ENCODE measurements at regions not wholly inside any gene's neighbourhood (a gene's known extent, or its start where the extent isn't known, plus 50 kb on each side); places are given as distances from the start of the nearest gene placed in this dataset.
"Not testable (repeated sequence)": the region's sequence is repeated elsewhere in the genome, so short reads cannot be mapped to it uniquely, and the experiment has no call there.

- no peak for DNase-seq (ENCODE audit: low read depth in 2 of 2)
Measured at GRCh38 chr1:242813490-242814091, 289.1 kb upstream of the PLD5 start.

GRCh38 chr1:242811092-242811840 lies 286.8 kb upstream of the PLD5 start:
- DNase-seq (ENCODE audit: low read depth in 2 of 2): no peak

GRCh38 chr1:242806324-242806723 lies 281.8 kb upstream of the PLD5 start:
- no peak for DNase-seq (ENCODE audit: low read depth in 2 of 2)

- DNase-seq (ENCODE audit: low read depth in 2 of 2): not testable (repeated sequence)
Measured at GRCh38 chr1:242805360-242805759, 280.9 kb upstream of the PLD5 start.

GRCh38 chr1:242802973-242803372 lies 278.5 kb upstream of the PLD5 start:
- DNase-seq (ENCODE audit: low read depth in 2 of 2): no peak

- no peak for DNase-seq (ENCODE audit: low read depth in 2 of 2)
Measured at GRCh38 chr1:242800521-242800920, 276.0 kb upstream of the PLD5 start.

GRCh38 chr1:242797856-242798255 lies 273.4 kb upstream of the PLD5 start:
- DNase-seq (ENCODE audit: low read depth in 2 of 2): no peak

- DNase-seq (ENCODE audit: low read depth in 2 of 2): no peak
Measured at GRCh38 chr1:242788771-242789170, 264.3 kb upstream of the PLD5 start.

GRCh38 chr1:242787968-242788367 lies 263.5 kb upstream of the PLD5 start:
- DNase-seq (ENCODE audit: low read depth in 2 of 2): no peak

- no peak for DNase-seq (ENCODE audit: low read depth in 2 of 2)
Measured at GRCh38 chr1:242784807-242785206, 260.3 kb upstream of the PLD5 start.

GRCh38 chr1:242784084-242784483 lies 259.6 kb upstream of the PLD5 start:
- no peak for DNase-seq (ENCODE audit: low read depth in 2 of 2)

- no peak for DNase-seq (ENCODE audit: low read depth in 2 of 2)
Measured at GRCh38 chr1:242774256-242774655, 249.8 kb upstream of the PLD5 start.

- DNase-seq (ENCODE audit: low read depth in 2 of 2): no peak
Measured at GRCh38 chr1:242770366-242770765, 245.9 kb upstream of the PLD5 start.

- no peak for DNase-seq (ENCODE audit: low read depth in 2 of 2)
Measured at GRCh38 chr1:242764161-242764560, 239.7 kb upstream of the PLD5 start.

GRCh38 chr1:242761556-242761955 lies 237.1 kb upstream of the PLD5 start:
- no peak for DNase-seq (ENCODE audit: low read depth in 2 of 2)

- DNase-seq (ENCODE audit: low read depth in 2 of 2): no peak
Measured at GRCh38 chr1:242754926-242755325, 230.4 kb upstream of the PLD5 start.

- no peak for DNase-seq (ENCODE audit: low read depth in 2 of 2)
Measured at GRCh38 chr1:242754125-242754524, 229.6 kb upstream of the PLD5 start.

- DNase-seq (ENCODE audit: low read depth in 2 of 2): no peak
Measured at GRCh38 chr1:242747233-242747632, 222.7 kb upstream of the PLD5 start.

GRCh38 chr1:242745079-242745478 lies 220.6 kb upstream of the PLD5 start:
- no peak for DNase-seq (ENCODE audit: low read depth in 2 of 2)

GRCh38 chr1:242743983-242744780 lies 219.7 kb upstream of the PLD5 start:
- no peak for DNase-seq (ENCODE audit: low read depth in 2 of 2)

- no peak for DNase-seq (ENCODE audit: low read depth in 2 of 2)
Measured at GRCh38 chr1:242738702-242739645, 214.5 kb upstream of the PLD5 start.

- no peak for DNase-seq (ENCODE audit: low read depth in 2 of 2)
Measured at GRCh38 chr1:242736611-242737010, 212.1 kb upstream of the PLD5 start.
